ENCODE measurements at regions not wholly inside any gene's neighbourhood (a gene's known extent, or its start where the extent isn't known, plus 50 kb on each side); places are given as distances from the start of the nearest gene placed in this dataset.

- peak; percentile 81 for DNase-seq (ENCODE audit: low read depth)
These were observed 87.6 kb upstream of the RUNX1 start for GRCh38 chr21:35136586-35137219.

- no peak for DNase-seq (ENCODE audit: low read depth)
These were observed 87.0 kb upstream of the RUNX1 start for GRCh38 chr21:35136106-35136505.

- no peak for DNase-seq (ENCODE audit: low read depth)
These were observed 86.4 kb upstream of the RUNX1 start for GRCh38 chr21:35135481-35135880.

- DNase-seq (ENCODE audit: low read depth), result no peak
These were observed 85.2 kb upstream of the RUNX1 start for GRCh38 chr21:35134309-35134708.

- no peak for DNase-seq (ENCODE audit: low read depth)
These were observed 79.4 kb upstream of the RUNX1 start for GRCh38 chr21:35128536-35128935.

GRCh38 chr21:35127851-35128250 is 78.7 kb upstream of the RUNX1 start:
- peak; percentile 49 for DNase-seq (ENCODE audit: low read depth)

GRCh38 chr21:35127026-35127425 is 77.9 kb upstream of the RUNX1 start:
- no peak for DNase-seq (ENCODE audit: low read depth)

GRCh38 chr21:35120631-35121180 is 71.6 kb upstream of the RUNX1 start:
- DNase-seq (ENCODE audit: low read depth), result no peak

- DNase-seq (ENCODE audit: low read depth), result no peak
These were observed 70.5 kb upstream of the RUNX1 start for GRCh38 chr21:35119501-35120047.

GRCh38 chr21:35116777-35117176 is 67.7 kb upstream of the RUNX1 start:
- DNase-seq (ENCODE audit: low read depth), result no peak

- DNase-seq (ENCODE audit: low read depth), result no peak
These were observed 64.0 kb upstream of the RUNX1 start for GRCh38 chr21:35113064-35113463.

- no peak for DNase-seq (ENCODE audit: low read depth)
These were observed 62.3 kb upstream of the RUNX1 start for GRCh38 chr21:35111321-35111930.

GRCh38 chr21:35108887-35109286 is 59.8 kb upstream of the RUNX1 start:
- DNase-seq (ENCODE audit: low read depth), result no peak

- DNase-seq (ENCODE audit: low read depth), result no peak
These were observed 58.4 kb upstream of the RUNX1 start for GRCh38 chr21:35107520-35107919.

- no peak for DNase-seq (ENCODE audit: low read depth)
These were observed 57.2 kb upstream of the RUNX1 start for GRCh38 chr21:35106246-35106835.

GRCh38 chr21:35102488-35103371 is 53.6 kb upstream of the RUNX1 start:
- no peak for DNase-seq (ENCODE audit: low read depth)

GRCh38 chr21:35100349-35100811 is 51.3 kb upstream of the RUNX1 start:
- DNase-seq (ENCODE audit: low read depth), result no peak

GRCh38 chr21:35099310-35099709 is 50.2 kb upstream of the RUNX1 start:
- DNase-seq (ENCODE audit: low read depth), result no peak
